ENCODE measurements at regions not wholly inside any gene's neighbourhood (a gene's known extent, or its start where the extent isn't known, plus 50 kb on each side); places are given as distances from the start of the nearest gene placed in this dataset.
"Not testable (repeated sequence)": the region's sequence is repeated elsewhere in the genome, so short reads cannot be mapped to it uniquely, and the experiment has no call there.

DNA sequence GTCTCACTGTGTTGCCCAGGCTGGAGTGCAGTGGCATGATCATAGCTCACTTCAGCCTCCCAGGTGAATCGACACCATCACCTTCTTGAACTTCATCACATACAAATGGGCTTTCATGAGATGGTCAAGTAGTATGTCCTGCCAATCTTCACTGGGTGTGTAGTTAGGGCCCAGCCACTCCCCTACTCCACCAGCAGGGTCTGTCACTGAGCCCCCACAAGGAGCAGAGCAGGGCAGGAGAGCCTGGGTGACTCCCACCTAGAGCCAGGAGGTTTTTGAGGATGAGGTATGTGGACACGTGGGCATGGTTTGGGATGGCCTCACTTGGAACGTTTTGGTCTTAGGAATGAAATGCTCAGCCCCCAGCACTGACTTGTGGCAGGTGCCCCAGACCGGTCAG is 4037.7 kb upstream of the TPTE start:
- not testable (repeated sequence) for DNase-seq (ENCODE audit: low read depth, low spot score)

- DNase-seq (ENCODE audit: low read depth, low spot score): not testable (repeated sequence)
Measured at GRCh38 chr21:6486821-6487220, 4034.6 kb upstream of the TPTE start.

DNA sequence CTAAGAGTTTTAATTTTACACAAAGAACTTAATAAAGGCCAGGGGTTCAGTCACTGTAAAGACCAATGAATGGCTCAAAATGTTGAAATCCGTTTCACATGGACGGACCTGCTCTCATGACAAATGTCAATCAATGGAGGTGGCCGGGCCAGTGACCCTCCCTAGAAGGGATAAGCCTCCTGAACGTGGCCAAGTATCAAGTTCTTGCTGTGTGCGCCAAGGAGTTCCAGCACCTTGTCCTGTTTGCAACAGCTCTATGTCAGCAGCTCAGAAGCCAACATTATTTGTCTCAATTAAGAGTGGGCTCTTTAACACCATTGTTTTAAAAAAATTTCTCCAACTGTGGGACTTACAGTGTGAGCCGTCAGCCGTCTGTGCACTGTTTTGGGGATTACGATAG is 4028.7 kb upstream of the TPTE start:
- not testable (repeated sequence) for DNase-seq (ENCODE audit: low read depth, low spot score)

DNA sequence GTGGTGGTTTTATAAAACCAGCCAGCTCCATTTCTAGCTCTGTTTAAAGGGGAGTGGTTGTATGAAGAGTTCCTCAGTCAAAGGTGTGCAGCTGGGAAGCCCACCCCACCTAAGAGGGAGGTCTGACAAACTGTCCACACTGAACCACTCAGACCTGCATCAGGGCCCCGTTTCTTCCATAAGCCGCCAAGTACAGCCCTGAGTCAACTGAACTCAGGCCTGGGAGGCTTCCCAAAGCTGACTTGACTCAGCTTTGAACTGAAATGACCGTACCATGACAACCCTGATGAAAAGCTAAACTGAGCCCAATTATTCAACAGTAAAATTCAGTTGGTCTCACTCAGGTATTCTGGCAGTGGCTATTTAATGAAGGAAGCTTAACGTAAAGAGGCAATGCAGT is 4027.4 kb upstream of the TPTE start:
- not testable (repeated sequence) for DNase-seq (ENCODE audit: low read depth, low spot score)

DNA sequence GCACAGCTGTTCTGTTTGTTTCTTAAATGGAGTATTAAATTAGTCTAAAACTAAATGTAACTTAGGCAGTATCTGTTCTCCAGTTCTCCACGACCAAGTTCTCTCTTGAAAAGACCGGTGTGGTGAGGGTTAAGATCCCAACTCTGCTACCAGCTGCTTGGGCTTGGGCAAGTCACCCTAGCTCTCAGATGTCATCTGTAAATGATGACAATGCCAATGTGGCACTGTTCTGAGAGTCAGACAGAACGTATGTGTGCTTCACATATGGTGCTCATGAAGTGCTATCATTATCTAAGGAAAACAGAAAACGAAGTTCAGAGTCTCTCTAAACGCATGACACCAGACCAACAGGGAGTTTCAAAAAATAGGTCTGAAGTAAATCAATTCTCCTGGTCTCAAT is 4025.0 kb upstream of the TPTE start:
- not testable (repeated sequence) for DNase-seq (ENCODE audit: low read depth, low spot score)

GRCh38 chr21:6498716-6499115 is 4022.7 kb upstream of the TPTE start:
- DNase-seq (ENCODE audit: low read depth, low spot score): not testable (repeated sequence)

GRCh38 chr21:6499128-6499826 is 4022.1 kb upstream of the TPTE start:
- not testable (repeated sequence) for DNase-seq (ENCODE audit: low read depth, low spot score)

DNA sequence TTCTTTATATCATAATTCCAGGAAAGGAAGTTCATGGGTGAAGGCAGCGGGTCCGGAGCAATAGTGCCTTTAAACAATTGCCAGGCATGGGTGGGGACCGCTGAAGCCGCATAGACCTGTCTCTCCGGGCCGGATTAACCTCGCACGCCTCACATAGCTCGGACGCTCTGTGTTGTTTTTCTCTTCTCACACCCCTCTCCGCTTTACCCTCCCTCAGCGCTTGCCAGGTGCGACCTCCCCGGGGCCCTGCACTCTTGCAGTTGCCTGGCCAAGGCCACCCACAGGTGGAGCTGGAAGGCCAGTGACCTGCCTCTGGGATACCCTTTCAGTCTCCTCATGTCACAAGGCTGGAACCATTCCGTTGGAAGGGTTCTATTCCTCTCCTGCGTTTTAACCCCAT is 4021.5 kb upstream of the TPTE start:
- not testable (repeated sequence) for DNase-seq (ENCODE audit: low read depth, low spot score)

- DNase-seq (ENCODE audit: low read depth, low spot score): not testable (repeated sequence)
Measured at GRCh38 chr21:6500681-6501080, 4020.7 kb upstream of the TPTE start.

GRCh38 chr21:6506167-6506894 is 4015.1 kb upstream of the TPTE start:
- DNase-seq (ENCODE audit: low read depth, low spot score): not testable (repeated sequence)

DNA sequence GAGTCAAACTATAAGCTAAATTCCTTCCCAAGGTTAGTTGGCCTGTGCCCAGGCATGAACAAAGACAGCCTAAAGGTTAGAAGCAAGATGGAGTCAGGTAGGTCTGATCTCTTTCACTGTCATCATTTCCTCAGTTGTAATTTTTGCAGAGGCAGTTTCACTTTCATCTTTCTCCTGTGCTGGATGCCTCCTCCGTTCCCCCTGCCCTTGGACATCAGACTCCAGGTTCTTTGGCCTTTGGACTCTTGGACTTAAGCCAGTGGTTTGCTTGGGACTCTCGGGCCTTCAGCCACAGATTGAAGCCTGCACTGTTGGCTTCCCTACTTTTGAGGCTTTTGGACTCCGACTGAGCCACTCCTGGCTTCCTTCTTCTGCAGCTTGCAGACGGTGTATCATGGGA is 4013.8 kb upstream of the TPTE start:
- not testable (repeated sequence) for DNase-seq (ENCODE audit: low read depth, low spot score)

DNA sequence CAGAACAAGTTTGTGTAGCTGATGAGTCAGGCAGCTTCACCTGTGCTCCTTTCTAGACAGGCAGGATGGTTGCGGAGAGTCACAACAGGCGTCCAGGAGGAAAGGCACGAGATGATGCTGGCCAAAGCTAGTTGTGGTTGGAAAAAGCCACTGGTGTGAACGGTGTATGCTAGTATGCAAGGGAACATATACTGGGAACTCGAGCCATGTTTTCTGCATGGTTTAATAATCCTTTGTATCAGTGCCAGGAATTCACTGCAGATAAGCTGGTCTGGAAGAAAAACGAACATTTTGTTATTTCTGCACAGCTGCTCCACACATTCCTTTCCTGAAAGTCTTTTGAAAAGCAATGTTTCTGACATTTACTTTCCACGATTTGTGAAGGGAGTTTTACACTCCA is 3999.6 kb upstream of the TPTE start:
- DNase-seq (ENCODE audit: low read depth, low spot score): not testable (repeated sequence)

DNA sequence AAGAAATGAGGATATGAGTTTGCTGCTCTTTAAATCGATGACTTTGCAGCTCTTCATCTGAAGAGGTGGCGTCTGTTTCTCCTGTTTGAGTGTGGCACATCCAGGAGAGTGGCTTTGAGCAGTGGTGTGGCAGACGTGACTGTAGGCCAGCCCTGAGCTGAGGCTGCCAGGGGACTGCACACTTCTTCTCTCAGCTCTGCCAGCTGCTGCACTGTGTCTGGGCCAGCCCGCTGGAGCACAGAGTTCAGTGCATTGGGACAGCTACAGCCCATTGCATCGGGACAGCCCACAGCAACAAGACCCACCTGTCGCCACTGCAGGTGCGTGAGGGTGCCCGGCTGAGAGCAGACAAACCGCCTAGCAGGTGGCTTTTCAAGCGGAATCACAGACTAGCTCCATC is 3995.2 kb upstream of the TPTE start:
- not testable (repeated sequence) for DNase-seq (ENCODE audit: low read depth, low spot score)

GRCh38 chr21:6530655-6531054 is 3990.7 kb upstream of the TPTE start:
- DNase-seq (ENCODE audit: low read depth, low spot score): not testable (repeated sequence)

GRCh38 chr21:6533261-6533660 is 3988.1 kb upstream of the TPTE start:
- DNase-seq (ENCODE audit: low read depth, low spot score): not testable (repeated sequence)

- not testable (repeated sequence) for DNase-seq (ENCODE audit: low read depth, low spot score)
Measured at GRCh38 chr21:6538320-6538719, 3983.1 kb upstream of the TPTE start.

DNA sequence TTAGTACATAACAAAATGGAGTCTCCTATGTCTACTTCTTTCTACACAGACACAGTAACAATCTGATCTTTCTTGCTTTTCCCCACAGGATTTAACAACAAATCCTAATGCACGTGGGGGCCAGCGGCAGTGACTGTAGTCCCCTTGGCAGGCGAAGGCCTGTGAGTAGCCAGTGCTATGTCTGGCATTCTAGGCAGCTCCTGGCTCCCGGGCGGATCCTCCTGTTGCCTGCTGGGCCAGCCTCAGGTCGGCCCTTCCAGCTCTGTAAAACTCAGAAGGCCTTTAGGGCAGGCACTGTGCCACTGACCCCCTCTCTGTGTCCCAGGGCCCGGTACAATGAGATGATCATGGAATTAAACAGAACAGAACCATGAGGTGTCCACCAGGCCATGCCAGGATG is 3981.7 kb upstream of the TPTE start:
- not testable (repeated sequence) for DNase-seq (ENCODE audit: low read depth, low spot score)

GRCh38 chr21:6541036-6541435 is 3980.3 kb upstream of the TPTE start:
- not testable (repeated sequence) for DNase-seq (ENCODE audit: low read depth, low spot score)

DNA sequence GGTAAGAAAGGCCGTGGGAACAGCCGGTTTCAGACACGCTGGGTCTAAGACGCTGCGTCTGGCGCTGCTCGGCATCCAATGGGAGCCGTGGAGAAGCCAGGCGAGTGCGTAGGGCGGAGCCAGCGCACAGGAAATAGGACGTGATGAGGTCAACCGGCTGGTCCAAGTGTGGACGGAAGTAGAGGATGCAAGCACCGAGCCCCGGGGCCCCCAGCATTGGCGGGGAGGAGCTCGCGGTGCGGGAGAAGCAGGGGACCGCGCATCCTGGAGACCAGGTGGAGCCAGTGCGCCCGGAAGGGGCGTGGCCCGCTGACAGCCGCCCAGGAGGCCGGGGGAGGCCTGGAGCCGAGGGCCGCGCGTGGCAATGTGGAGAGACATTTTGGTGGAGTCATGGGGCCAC is 3976.1 kb upstream of the TPTE start:
- DNase-seq (ENCODE audit: low read depth, low spot score): not testable (repeated sequence)

DNA sequence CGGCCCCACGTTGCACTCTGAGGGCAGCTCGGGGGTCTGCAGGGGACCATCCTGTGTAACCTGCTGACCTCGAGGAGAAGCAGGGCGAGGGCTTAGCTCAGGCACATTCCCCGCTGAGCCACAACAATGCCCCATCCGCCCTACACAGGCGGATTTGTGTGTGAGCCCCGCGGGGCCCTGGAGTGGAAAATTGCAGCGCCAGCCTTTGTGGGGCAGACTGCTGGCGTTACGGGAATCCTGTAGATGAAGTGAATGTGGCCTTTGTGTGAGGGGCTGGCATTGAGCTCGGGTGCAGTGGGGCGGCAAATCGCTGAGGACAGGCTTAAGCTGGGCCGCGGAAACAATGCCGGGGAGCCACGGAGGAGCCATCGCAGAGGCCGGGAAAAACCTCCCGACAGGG is 3970.3 kb upstream of the TPTE start:
- DNase-seq (ENCODE audit: low read depth, low spot score): not testable (repeated sequence)

- DNase-seq (ENCODE audit: low read depth, low spot score): not testable (repeated sequence)
Measured at GRCh38 chr21:6553505-6554376, 3967.6 kb upstream of the TPTE start.

DNA sequence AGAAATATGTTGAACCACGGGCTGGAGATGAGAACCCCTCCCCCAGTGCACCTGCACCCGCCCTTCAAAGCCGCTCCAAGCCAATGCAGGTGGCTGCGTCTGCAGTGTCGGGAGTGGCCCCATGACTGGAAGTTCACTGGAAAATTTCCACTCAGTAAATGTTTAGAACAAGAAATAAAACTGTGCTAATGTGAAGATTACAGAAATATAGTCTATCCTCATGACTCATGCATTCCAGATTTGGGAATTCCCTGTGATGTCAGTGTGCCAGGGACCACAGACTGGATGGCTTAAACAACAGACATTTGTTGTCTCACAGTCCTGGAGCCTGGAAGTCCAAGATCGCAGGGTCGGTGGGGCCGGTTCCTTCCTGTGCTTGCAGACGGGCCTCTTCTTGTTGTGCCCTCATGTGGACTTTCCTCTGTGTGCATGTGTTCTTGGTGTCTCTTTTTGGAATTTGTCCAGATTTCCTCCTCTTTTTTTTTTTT is 3967.0 kb upstream of the TPTE start:
- not testable (repeated sequence) for DNase-seq (ENCODE audit: low read depth, low spot score)

Measured in brain pericyte (primary cell).